ENCODE measurements at regions not wholly inside any gene's neighbourhood (a gene's known extent, or its start where the extent isn't known, plus 50 kb on each side); places are given as distances from the start of the nearest gene placed in this dataset.

- H4K20me1 ChIP-seq (replicated peaks in 1 of 2; ENCODE audit: control insufficient read depth in 1 of 2, insufficient read depth in 2 of 2, low read length in 2 of 2), result no peaks in the 10 kb centered on the region
- H2BK12ac ChIP-seq (ENCODE audit: low read depth, low read length), result no peak overlapping the region
- H3K23ac ChIP-seq (ENCODE audit: insufficient read length), result no peak overlapping the region
- no peak overlapping the region for H3K4ac ChIP-seq (replicated peaks; ENCODE audit: insufficient read length, low read depth, low read length)
- ChIA-PET POLR2A (ENCODE audit: partially characterized antibody) (no interaction called here), CTCF (ENCODE audit: partially characterized antibody) (interaction anchor here (0.6 to 1.1 kb wide), 2 partner anchors 40 to 247 kb away, joined by 3 read pairs; no protein-coding TSS in a partner anchor)
- no peaks in the 10 kb centered on the region for H3K79me1 ChIP-seq (ENCODE audit: low read depth, low read length)
- no peaks in the 10 kb centered on the region; a peak in 1 of 7 replicates for H3K27me3 ChIP-seq (replicated peaks in 1 of 4; ENCODE audit: control insufficient read depth in 3 of 4, extremely low read depth in 1 of 4, insufficient read depth in 3 of 4, low read length in 3 of 4)
- H2BK20ac ChIP-seq (ENCODE audit: low read length), result no peak overlapping the region
- H3K9ac ChIP-seq (replicated peaks in 1 of 4; ENCODE audit: extremely low read depth in 1 of 4, low read depth in 3 of 4, low read length in 3 of 4), result no peak overlapping the region
- H2BK5ac ChIP-seq (ENCODE audit: low read depth, low read length), result no peak overlapping the region
- no peak overlapping the region for H4K5ac ChIP-seq (ENCODE audit: insufficient read length, low read depth, low read length)
- H3K36me3 ChIP-seq (ENCODE audit: control insufficient read depth in 2 of 4, insufficient read depth in 4 of 4, low read length in 3 of 4), result no peaks in the 10 kb centered on the region
- 84% methylated on average over 11 of the region's 11 CpGs; no CpG with 5 or more reads in 1 of the 2 experiments for WGBS, 2 experiments (ENCODE audit: extremely low coverage in 1 of 2, insufficient coverage in 1 of 2, insufficient read length in 1 of 2, insufficient replicate concordance in 2 of 2, low coverage in 1 of 2, low lambda C conversion rate in 2 of 2, missing lambda C conversion rate in 1 of 2)
- no peak overlapping the region for H2AFZ ChIP-seq (ENCODE audit: low read length)
- peaks cover 7 to 14% of the 10 kb centered on the region in 2 experiments; a peak in 3 of 4 replicates for H3K9me3 ChIP-seq (ENCODE audit: insufficient read depth in 2 of 2, low read depth in 1 of 2, low read length in 1 of 2)
- H3K14ac ChIP-seq (ENCODE audit: insufficient read length), result no peak overlapping the region
- no peak overlapping the region for H2BK15ac ChIP-seq (ENCODE audit: low read length)
- no peak overlapping the region for H4K91ac ChIP-seq (replicated peaks; ENCODE audit: insufficient read length, low read length)
- 0 out of 7 replicates have a peak, but pooled peaks cover 0 to 3% (median 0%) of the 10 kb centered on the region in 4 experiments for H3K4me1 ChIP-seq (replicated peaks in 1 of 4; ENCODE audit: control insufficient read depth in 3 of 4, insufficient read depth in 4 of 4, low read length in 3 of 4)
- no peaks in the 10 kb centered on the region for H3K79me2 ChIP-seq (ENCODE audit: control insufficient read depth in 1 of 2, insufficient read depth in 2 of 2, low read length in 2 of 2)
- H3K18ac ChIP-seq (ENCODE audit: extremely low read depth, low read length), result no peak overlapping the region
- FAIRE-seq (no peak), DNase-seq (ENCODE audit: low read depth in 1 of 2, low spot score in 2 of 2) (no peak)
- no peaks in the 10 kb centered on the region for H3K23me2 ChIP-seq (ENCODE audit: low read depth, low read length)
- H3K4me2 ChIP-seq (ENCODE audit: insufficient read depth in 1 of 2, low read depth in 2 of 2, low read length in 2 of 2), result no peak overlapping the region
- no peak overlapping the region for H3K27ac ChIP-seq (ENCODE audit: low read depth, low read length)
- H3K4me3 ChIP-seq (ENCODE audit: extremely low read depth in 1 of 4, insufficient read depth in 2 of 4, low read depth in 3 of 4, low read length in 4 of 4), result no peak overlapping the region
- H2AK5ac ChIP-seq (ENCODE audit: low read depth, low read length), result no peak overlapping the region
- no peak overlapping the region for H4K8ac ChIP-seq (ENCODE audit: extremely low read depth, insufficient read depth, low read length)
- no peak overlapping the region for H2BK120ac ChIP-seq (replicated peaks; ENCODE audit: low read depth, low read length)
- no peak overlapping the region for H3K56ac ChIP-seq (replicated peaks; ENCODE audit: insufficient read length, low read depth, low read length)
- TF ChIP-seq SIRT6 (IDR thresholded peaks at IDR 0.05; ENCODE audit: low read length), result no peak
- no peak for TF ChIP-seq ATF2 (IDR thresholded peaks at IDR 0.05; ENCODE audit: low read length)
- TF ChIP-seq ASH2L (IDR thresholded peaks at IDR 0.05; ENCODE audit: low read length), result no peak
- no peak for TF ChIP-seq TAF1 (IDR thresholded peaks at IDR 0.05; ENCODE audit: low read depth, low read length)
These were observed 134.7 kb downstream of the DNAJB6 start for GRCh38 chr7:157471259-157472125.
